GM13976 (cell line): ENCODE measurements at regions not wholly inside any gene's neighbourhood (a gene's known extent, or its start where the extent isn't known, plus 50 kb on each side); places are given as distances from the start of the nearest gene placed in this dataset.

Experiments used
- DNase-seq: peaks from one replicate; pipeline ENCODE4 v3.0.0; 2012; ENCODE audit warnings: low spot score
- CTCF ChIP-seq: IDR thresholded peaks from 2 replicates; pipeline ENCODE4 v1.5.1; 2012; ENCODE audit warnings: borderline replicate concordance, mild to moderate bottlenecking; ENCODE audit not compliant: insufficient read depth; ENCODE audit errors: extremely low read depth, missing control alignments, control extremely low read depth
- in situ Hi-C: fragments of 300-500 bp; cut with MboI; formaldehyde crosslinking; loops from one replicate; pipeline ENCODE4 v1.12.0; 2022; ENCODE audit warnings: low sequenced_read_pairs, mixed read lengths, inconsistent platforms; ENCODE audit not compliant: unreplicated experiment

DNA sequence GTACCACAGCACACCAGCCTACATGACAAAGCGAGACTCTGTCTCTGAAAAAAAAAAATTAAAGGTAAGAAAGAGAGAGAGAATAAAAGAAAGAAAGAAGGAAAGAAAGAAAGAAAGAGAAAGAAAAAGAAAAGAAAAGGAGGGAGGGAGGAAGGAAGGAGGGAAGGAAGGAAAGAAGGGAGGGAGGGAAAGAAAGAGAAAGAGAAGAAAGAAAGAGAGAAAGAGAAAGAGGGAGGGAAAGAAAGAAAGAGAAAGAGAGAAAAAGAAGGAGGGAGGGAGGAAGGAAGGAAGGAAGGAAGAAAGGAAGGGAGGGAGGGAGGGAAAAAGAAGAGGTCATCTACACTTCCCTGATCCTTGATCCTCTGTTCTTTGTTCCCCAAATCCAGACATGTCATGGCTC, 104.8 kb upstream of the GJB5 start:
- in situ Hi-C loops: no loop called here
- no peak for TF ChIP-seq CTCF
- no peak for DNase-seq

GRCh38 chr1:34650800-34651199, 104.0 kb upstream of the GJB5 start:
- no peak for DNase-seq
- no peak for TF ChIP-seq CTCF
- in situ Hi-C loops: no loop called here

DNA sequence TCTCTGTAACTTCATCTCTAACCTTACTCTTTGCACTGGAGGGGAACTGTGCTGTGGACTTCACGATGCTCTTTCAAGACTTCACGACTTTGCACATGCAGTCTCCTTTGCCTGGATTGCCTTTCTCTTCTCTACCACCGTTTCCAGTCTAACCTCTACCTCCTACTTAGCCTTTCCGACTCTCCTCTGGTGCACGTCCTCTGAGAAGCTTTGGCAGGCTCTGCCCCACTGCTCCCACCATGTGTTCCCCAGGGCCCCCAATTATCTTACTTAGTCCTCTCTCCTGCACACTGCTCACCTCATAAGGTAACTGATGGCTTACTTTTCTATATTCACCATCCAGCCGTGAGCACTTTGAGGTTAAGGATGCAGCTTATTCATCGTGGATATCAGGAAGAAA, 101.7 kb upstream of the GJB5 start:
- in situ Hi-C loops: no loop called here
- no peak for DNase-seq
- no peak for TF ChIP-seq CTCF

GRCh38 chr1:34655206-34655874, 99.5 kb upstream of the GJB5 start:
- DNase-seq: no peak
- no peak for TF ChIP-seq CTCF
- in situ Hi-C loops: no loop called here

GRCh38 chr1:34655875-34656240, 99.0 kb upstream of the GJB5 start:
- DNase-seq: no peak
- in situ Hi-C loops: no loop called here
- no peak for TF ChIP-seq CTCF

DNA sequence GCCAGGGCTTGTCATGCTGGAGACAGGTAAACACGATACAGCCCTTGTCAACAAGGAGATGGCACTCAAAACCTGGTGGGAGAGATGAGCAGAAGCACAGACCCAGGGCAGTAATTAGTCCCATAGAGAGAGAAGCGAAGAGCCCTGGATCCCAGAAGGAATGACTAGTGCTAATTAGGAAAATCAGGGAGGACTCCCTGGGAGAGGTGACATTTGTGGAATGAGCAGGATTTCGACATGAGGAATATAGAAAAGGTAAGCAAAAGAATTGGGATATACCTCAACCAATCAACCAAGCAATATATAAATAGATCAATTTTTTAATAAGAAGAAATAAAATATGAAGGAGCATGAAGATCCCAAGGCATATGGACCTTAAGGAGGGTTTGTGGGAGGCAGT, 98.5 kb upstream of the GJB5 start:
- no peak for TF ChIP-seq CTCF
- in situ Hi-C loops: no loop called here
- DNase-seq: no peak
